Vagina (tissue), 2 donors: ENCODE measurements at regions not wholly inside any gene's neighbourhood (a gene's known extent, or its start where the extent isn't known, plus 50 kb on each side); places are given as distances from the start of the nearest gene placed in this dataset.

Experiments used
- DNase-seq, 2 donors: peaks; one replicate each; pipeline ENCODE4 v3.0.0-alpha.2; 2017; ENCODE audit errors: extremely low spot score in 2 of 2
- H3K27ac ChIP-seq: fragments of 200-600 bp; sonication (generic); one replicate; pipeline ENCODE4 v1.5.1; 2019
- H3K27me3 ChIP-seq: fragments of 200-600 bp; sonication (generic); one replicate; pipeline ENCODE4 v1.5.1; 2019
- H3K36me3 ChIP-seq, 2 donors: fragments of 200-600 bp; sonication (generic); one replicate each; pipeline ENCODE4 v1.5.1; 2017 to 2019
- H3K4me1 ChIP-seq: fragments of 200-600 bp; sonication (generic); one replicate; pipeline ENCODE4 v1.5.1; 2019
- H3K4me3 ChIP-seq, 2 donors: fragments of 200-600 bp; sonication (generic); 1 replicate in 1 of 2; 2 replicates in 1 of 2; pipeline ENCODE4 v1.5.1; 2016 to 2019
- H3K9me3 ChIP-seq: fragments of 200-600 bp; sonication (generic); one replicate; pipeline ENCODE4 v1.5.1; 2019
- POLR2A ChIP-seq, 2 donors: fragments of 450-650 bp; IDR thresholded peaks; one replicate each; pipeline ENCODE4 v1.6.1; 2017; ENCODE audit warnings: antibody characterized with exemption in 2 of 2, mild to moderate bottlenecking in 2 of 2, moderate library complexity in 2 of 2
- POLR2AphosphoS5 ChIP-seq, 2 donors: sonication (generic); formaldehyde crosslinking; IDR thresholded peaks; one replicate each; pipeline ENCODE4 v1.9.0; 2017; ENCODE audit warnings: antibody characterized with exemption in 2 of 2, mild to moderate bottlenecking in 2 of 2, low read depth in 1 of 2; ENCODE audit not compliant: insufficient read depth in 1 of 2
- intact Hi-C: fragments of 100-400 bp; cut with DNase I; formaldehyde crosslinking; loops from one replicate; pipeline ENCODE4 v1.15.1; 2023
- TF ChIP-seq, protein P1 (sequence below), 3 experiments: fragments of 450-650 bp in 2 of 3; fragments of 200-600 bp in 1 of 3; sonication (generic) in 1 of 3; IDR thresholded peaks; one replicate each; pipeline ENCODE4 v1.5.1; 2017 to 2019; ENCODE audit warnings: antibody characterized with exemption in 3 of 3, mild to moderate bottlenecking in 2 of 3, moderate library complexity in 2 of 3

DNA sequence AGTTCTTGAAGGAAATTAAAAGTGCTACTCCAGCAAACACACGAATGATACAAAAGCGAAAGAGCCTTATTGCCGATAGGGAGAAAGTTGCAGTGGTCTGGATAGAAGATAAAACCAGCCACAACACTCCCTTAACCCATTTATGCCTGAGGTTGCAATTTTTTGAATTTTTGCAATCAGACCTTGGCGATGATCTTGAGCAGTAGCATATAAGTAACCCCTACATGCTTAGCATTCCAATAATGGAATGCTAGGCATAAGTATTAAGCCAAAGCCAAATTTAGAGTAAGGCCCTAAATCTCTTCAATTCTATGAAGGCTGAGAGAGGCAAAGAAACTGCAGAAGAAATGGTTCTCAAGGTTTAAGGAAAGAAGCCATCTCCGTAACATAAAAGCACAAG is 153.5 kb downstream of the SLC28A3 start:
- intact Hi-C loops: no loop called here
- no peaks in the 10 kb centered on the region for H3K9me3 ChIP-seq
- no peak overlapping the region for H3K4me3 ChIP-seq
- H3K27ac ChIP-seq: no peak overlapping the region
- DNase-seq: no peak
- peaks cover 3% of the 10 kb centered on the region for H3K4me1 ChIP-seq
- H3K36me3 ChIP-seq: no peaks in the 10 kb centered on the region
- H3K27me3 ChIP-seq: no peaks in the 10 kb centered on the region
- TF ChIP-seq POLR2A (IDR thresholded peaks at IDR 0.05): no peak
- TF ChIP-seq, protein P1, sequence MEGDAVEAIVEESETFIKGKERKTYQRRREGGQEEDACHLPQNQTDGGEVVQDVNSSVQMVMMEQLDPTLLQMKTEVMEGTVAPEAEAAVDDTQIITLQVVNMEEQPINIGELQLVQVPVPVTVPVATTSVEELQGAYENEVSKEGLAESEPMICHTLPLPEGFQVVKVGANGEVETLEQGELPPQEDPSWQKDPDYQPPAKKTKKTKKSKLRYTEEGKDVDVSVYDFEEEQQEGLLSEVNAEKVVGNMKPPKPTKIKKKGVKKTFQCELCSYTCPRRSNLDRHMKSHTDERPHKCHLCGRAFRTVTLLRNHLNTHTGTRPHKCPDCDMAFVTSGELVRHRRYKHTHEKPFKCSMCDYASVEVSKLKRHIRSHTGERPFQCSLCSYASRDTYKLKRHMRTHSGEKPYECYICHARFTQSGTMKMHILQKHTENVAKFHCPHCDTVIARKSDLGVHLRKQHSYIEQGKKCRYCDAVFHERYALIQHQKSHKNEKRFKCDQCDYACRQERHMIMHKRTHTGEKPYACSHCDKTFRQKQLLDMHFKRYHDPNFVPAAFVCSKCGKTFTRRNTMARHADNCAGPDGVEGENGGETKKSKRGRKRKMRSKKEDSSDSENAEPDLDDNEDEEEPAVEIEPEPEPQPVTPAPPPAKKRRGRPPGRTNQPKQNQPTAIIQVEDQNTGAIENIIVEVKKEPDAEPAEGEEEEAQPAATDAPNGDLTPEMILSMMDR (IDR thresholded peaks at IDR 0.05): no peak
- no peak for TF ChIP-seq POLR2AphosphoS5 (IDR thresholded peaks at IDR 0.05; ENCODE audit: insufficient read depth in 1 of 2, low read depth in 1 of 2)

DNA sequence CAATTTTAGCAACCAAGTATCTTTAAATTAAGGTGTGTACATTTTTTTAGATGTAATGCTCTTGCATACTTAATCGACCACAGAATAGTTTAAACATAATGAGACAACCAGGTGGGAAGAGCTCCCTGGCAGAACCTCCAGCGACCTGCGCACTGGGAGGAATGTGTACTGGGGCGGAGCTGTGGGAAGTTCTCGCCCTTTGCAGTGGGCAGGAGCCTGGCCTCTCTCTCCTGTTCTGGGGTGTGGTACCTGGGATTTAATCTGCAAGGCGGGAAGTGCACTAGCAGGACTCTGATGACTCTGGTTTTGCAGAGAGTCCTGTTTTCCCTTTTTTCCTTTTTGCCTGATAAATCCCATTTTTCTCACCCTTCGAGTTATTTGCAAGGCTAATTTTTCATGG is 150.7 kb downstream of the SLC28A3 start:
- Histone ChIP-seq H3K9me3 (no peaks in the 10 kb centered on the region), H3K4me1 (no peaks in the 10 kb centered on the region)
- TF ChIP-seq, protein P1 (IDR thresholded peaks at IDR 0.05): no peak

DNA sequence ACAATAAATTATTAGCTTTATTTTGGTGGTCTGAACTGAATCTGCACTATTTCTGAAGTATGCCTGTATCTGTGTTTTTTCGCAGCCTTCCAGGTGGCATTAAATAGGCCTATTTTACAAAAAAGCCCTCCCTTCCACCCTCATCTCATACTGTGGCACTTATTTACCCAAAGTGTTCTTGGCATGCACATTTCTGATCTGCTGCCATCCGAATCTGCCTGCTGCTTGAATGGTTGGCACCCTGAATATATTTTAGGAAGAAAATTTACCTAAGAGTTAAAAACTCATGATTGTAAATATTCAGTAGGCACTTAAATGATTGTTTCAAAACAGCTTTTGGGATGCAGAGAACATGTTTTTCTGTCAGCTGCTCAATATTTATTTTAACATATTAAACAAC is 150.1 kb downstream of the SLC28A3 start:
- no peaks in the 10 kb centered on the region for H3K36me3 ChIP-seq
- no peaks in the 10 kb centered on the region for H3K27me3 ChIP-seq
- no peak overlapping the region for H3K4me3 ChIP-seq
- intact Hi-C loops: no loop called here
- H3K4me1 ChIP-seq: no peaks in the 10 kb centered on the region
- no peak for DNase-seq
- no peaks in the 10 kb centered on the region for H3K9me3 ChIP-seq
- H3K27ac ChIP-seq: no peak overlapping the region
- TF ChIP-seq, protein P1 (IDR thresholded peaks at IDR 0.05): no peak
- no peak for TF ChIP-seq POLR2A (IDR thresholded peaks at IDR 0.05)
- TF ChIP-seq POLR2AphosphoS5 (IDR thresholded peaks at IDR 0.05; ENCODE audit: insufficient read depth in 1 of 2, low read depth in 1 of 2): no peak

More for the DNA sequence above, 150.7 kb downstream of the SLC28A3 start:
- intact Hi-C loops: no loop called here
- DNase-seq: no peak
- Histone ChIP-seq H3K4me3 (no peak overlapping the region), H3K27me3 (no peaks in the 10 kb centered on the region), H3K27ac (no peak overlapping the region), H3K36me3 (no peaks in the 10 kb centered on the region)

DNA sequence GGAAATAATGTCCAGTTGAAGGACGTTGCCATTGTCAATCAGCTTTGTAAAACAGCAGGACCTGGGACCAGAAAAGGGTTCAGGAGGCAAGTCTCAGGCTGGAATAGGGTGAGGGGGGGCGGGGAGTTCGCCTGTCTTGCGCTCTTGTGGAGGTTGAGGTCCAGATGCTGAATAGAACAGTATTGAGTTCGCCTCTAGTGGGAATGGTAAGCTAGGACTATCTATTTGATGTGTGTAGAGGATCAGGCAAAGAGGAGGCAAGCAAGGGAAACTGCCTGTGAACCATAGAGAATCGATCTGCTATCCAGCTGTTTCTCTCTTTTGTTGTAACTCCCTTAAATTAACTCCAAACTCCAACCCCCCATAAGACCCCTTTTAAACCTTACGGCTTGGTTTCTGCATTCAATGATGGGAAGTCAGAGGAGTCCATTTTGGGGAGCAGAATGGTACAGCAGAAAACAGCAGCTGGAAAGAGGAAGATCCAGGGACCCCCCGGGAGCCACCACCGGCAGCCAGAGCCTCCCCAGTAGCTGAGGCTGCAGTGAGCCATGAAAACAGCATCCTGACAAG is 133.7 kb downstream of the SLC28A3 start:
- Histone ChIP-seq H3K27ac (no peak overlapping the region), H3K27me3 (no peaks in the 10 kb centered on the region), H3K4me1 (peaks cover 7% of the 10 kb centered on the region), H3K9me3 (no peaks in the 10 kb centered on the region), H3K4me3 (no peak overlapping the region), H3K36me3 (no peaks in the 10 kb centered on the region)
- intact Hi-C loops: no loop called here
- DNase-seq: no peak
- TF ChIP-seq POLR2A (IDR thresholded peaks at IDR 0.05): no peak
- no peak for TF ChIP-seq POLR2AphosphoS5 (IDR thresholded peaks at IDR 0.05; ENCODE audit: insufficient read depth in 1 of 2, low read depth in 1 of 2)
- TF ChIP-seq, protein P1 (IDR thresholded peaks at IDR 0.05): no peak

DNA sequence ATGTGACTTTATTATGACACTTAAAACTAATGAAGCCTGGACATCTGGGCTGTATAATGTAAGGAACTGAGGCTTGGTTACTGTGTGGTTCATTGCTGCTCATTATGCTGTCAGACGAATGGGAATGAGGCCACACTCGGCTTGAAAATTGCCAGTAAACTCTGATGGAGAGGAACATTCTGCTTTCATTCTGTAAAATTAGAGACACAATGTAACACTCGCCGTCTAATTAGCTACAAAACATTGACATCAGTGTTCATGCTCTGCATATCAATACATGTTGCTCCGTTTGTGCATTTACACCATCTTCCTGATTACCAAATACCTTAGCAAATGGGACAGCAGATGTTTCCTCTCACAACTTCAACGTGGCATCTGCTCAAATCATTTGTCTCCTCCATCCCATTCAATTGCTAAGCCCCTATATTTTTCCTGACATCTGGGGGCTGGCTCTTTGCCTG is 133.0 kb downstream of the SLC28A3 start:
- H3K36me3 ChIP-seq: no peaks in the 10 kb centered on the region
- intact Hi-C loops: no loop called here
- DNase-seq: no peak
- H3K9me3 ChIP-seq: no peaks in the 10 kb centered on the region
- TF ChIP-seq POLR2A (IDR thresholded peaks at IDR 0.05) (no peak), POLR2AphosphoS5 (IDR thresholded peaks at IDR 0.05; ENCODE audit: insufficient read depth in 1 of 2, low read depth in 1 of 2) (no peak)
- TF ChIP-seq, protein P1 (IDR thresholded peaks at IDR 0.05): no peak
- H3K27me3 ChIP-seq: no peaks in the 10 kb centered on the region
- H3K4me1 ChIP-seq: peaks cover 7% of the 10 kb centered on the region
- no peak overlapping the region for H3K27ac ChIP-seq
- no peak overlapping the region for H3K4me3 ChIP-seq
